Kidney capillary endothelial cell (primary cell): ENCODE measurements at regions not wholly inside any gene's neighbourhood (a gene's known extent, or its start where the extent isn't known, plus 50 kb on each side); places are given as distances from the start of the nearest gene placed in this dataset.
"Not testable (repeated sequence)": the region's sequence is repeated elsewhere in the genome, so short reads cannot be mapped to it uniquely, and the experiment has no call there.

Source experiments
- DNase-seq: peaks from one replicate; pipeline ENCODE4 v3.0.0-alpha.2; 2018; ENCODE audit warnings: low spot score

GRCh38 chr15:96470681-96471310 is 140.3 kb downstream of the NR2F2 start:
- no peak for DNase-seq

GRCh38 chr15:96472681-96473080 is 142.2 kb downstream of the NR2F2 start:
- no peak for DNase-seq

GRCh38 chr15:96473556-96473955 is 143.1 kb downstream of the NR2F2 start:
- DNase-seq = no peak

GRCh38 chr15:96474231-96474664 is 143.7 kb downstream of the NR2F2 start:
- DNase-seq = no peak

- DNase-seq = no peak
These were observed 146.7 kb downstream of the NR2F2 start for GRCh38 chr15:96477227-96477626.

GRCh38 chr15:96484412-96484811 is 153.9 kb downstream of the NR2F2 start:
- not testable (repeated sequence) for DNase-seq

GRCh38 chr15:96484830-96485229 is 154.3 kb downstream of the NR2F2 start:
- no peak for DNase-seq

- no peak for DNase-seq
These were observed 156.7 kb downstream of the NR2F2 start for GRCh38 chr15:96487245-96487644.

GRCh38 chr15:96491066-96491699 is 160.7 kb downstream of the NR2F2 start:
- DNase-seq = not testable (repeated sequence)

GRCh38 chr15:96491700-96492644 is 161.5 kb downstream of the NR2F2 start:
- DNase-seq = not testable (repeated sequence)

- no peak for DNase-seq
These were observed 164.0 kb downstream of the NR2F2 start for GRCh38 chr15:96494505-96494904.

- no peak for DNase-seq
These were observed 164.9 kb downstream of the NR2F2 start for GRCh38 chr15:96495386-96495785.

- DNase-seq = no peak
These were observed 167.5 kb downstream of the NR2F2 start for GRCh38 chr15:96497951-96498350.

GRCh38 chr15:96500508-96500907 is 170.0 kb downstream of the NR2F2 start:
- DNase-seq = no peak

GRCh38 chr15:96501362-96501761 is 170.9 kb downstream of the NR2F2 start:
- no peak for DNase-seq

- DNase-seq = no peak
These were observed 171.7 kb downstream of the NR2F2 start for GRCh38 chr15:96502196-96502595.

GRCh38 chr15:96503276-96503675 is 172.8 kb downstream of the NR2F2 start:
- DNase-seq = no peak

GRCh38 chr15:96504371-96504770 is 173.9 kb downstream of the NR2F2 start:
- no peak for DNase-seq

GRCh38 chr15:96505014-96505413 is 174.5 kb downstream of the NR2F2 start:
- DNase-seq = no peak

GRCh38 chr15:96514607-96515285 is 184.2 kb downstream of the NR2F2 start:
- DNase-seq = no peak

GRCh38 chr15:96515371-96515770 is 184.9 kb downstream of the NR2F2 start:
- no peak for DNase-seq

GRCh38 chr15:96521386-96521785 is 190.9 kb downstream of the NR2F2 start:
- DNase-seq = no peak
